NCI-H82 (cell line): ENCODE measurements at regions not wholly inside any gene's neighbourhood (a gene's known extent, or its start where the extent isn't known, plus 50 kb on each side); places are given as distances from the start of the nearest gene placed in this dataset.
"Not testable (repeated sequence)": the region's sequence is repeated elsewhere in the genome, so short reads cannot be mapped to it uniquely, and the experiment has no call there.

Source experiments
- DNase-seq: peaks from one replicate; lab custom pipeline; 2025; lab: John Stamatoyannopoulos, UW

DNA sequence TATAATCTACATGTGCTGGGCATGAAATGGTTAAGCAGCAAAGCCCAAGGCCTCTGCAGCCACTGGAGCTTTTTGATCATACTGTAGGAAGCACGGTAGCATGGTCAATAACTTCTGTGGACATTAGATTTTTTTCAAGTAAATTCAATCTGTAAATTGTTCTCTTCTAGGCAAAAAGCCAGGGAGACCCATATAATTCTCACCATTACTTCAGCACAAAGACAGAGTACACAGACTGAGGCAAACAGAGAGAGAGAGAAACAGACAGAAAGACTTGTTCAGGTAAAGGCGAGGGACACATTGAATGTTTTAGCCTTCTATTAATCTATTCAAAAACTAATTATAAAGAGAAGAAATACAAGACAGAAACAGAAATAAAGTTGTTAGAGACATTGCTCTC is 349.4 kb downstream of the RFC3 start:
- no peak for DNase-seq

DNA sequence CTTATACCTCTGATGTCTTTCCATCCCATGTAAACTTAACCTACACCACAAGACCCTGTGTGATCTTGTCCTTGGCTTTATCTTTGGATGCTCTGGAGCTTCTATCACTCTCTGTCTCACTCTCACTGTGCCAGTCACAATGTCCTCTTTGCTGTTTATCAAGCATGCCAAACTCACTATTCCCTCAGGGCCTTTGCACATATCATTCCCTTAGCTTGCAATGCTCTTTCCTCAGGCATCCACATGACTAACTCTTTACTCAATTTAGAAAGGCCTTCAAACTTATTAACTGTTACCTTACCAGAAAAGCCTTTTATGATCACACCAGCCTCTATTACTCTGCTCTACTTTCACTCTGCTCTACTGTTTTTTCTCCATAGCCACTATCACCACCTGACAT is 354.1 kb downstream of the RFC3 start:
- DNase-seq = no peak

DNA sequence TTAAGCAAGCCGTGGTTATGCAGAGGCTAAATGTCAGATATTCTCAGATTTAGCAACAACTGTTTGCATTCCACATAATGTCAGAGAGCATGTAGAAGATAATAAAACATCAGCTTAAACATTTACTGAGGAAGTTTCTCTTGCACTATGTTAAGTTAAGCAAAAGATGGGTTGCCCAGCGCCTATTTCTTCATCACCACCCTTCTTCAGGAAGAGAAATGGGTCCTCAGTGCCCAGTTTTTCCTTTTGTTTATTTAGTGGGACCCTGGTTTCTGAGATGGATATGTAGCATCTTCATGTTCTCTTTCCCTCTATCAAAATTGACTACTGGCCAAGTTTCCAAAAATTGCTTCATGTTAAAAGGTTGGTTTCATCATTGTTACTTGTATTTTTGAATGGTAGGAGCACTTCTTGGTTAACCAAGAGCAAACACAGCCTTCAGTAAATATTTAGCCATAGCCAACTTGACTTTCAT is 356.8 kb downstream of the RFC3 start:
- DNase-seq = no peak

DNA sequence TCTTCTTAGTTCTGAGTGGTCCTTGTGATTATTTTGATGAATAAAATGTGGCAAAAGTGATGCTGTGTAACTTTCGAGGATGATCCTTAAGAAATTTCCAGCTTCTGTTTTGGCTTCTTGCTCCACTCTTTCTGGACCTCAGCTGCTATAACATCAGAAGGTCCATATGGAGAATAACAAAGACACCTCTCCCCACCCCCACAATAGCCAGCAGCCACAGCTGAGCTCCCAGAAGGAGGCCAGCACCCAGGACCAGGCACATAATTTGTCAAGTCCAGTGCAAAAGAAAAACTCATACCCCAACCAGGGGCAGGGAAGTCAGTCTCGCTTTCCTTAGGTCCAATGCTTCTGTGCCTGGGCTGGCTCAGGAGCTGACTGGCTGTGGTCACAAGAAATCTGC is 357.6 kb downstream of the RFC3 start:
- DNase-seq = no peak

DNA sequence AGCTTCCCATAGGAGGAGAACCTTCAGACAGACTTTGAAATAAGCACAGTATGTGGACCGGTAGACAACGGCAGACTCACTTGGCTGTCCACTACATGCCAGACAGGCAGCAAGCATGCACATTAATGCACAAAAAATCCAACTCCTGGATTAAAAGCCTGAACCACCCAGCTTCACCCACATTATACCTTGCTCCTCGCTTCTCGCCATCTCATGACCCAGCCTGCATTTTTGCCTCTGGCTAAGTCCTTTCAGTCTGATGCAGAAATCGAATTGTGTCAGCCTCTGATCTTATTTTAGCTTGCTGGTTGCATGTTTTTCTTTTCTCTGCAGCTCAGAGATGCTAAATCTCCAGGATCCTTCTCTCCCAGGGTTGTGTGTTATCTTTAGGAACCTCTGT is 358.7 kb downstream of the RFC3 start:
- no peak for DNase-seq

DNA sequence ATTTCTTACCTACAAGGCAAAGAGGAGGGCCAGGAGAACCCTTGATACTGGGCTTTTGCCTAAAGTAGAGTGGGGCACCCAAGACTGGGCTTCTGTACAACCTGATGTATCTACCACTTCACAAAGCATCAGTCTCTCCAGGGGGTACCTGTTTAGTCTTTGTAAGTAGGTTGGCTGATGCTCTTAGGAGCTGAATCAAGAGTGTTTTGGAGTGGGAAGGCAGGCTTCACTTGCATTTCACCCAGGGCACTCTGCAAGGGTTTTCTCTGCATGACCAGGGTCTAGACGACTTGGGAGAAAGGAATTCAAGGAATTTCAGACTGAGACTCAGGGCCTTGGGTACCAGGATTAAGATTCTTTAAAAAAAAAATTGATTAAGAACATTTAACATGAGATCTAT is 361.5 kb downstream of the RFC3 start:
- no peak for DNase-seq

DNA sequence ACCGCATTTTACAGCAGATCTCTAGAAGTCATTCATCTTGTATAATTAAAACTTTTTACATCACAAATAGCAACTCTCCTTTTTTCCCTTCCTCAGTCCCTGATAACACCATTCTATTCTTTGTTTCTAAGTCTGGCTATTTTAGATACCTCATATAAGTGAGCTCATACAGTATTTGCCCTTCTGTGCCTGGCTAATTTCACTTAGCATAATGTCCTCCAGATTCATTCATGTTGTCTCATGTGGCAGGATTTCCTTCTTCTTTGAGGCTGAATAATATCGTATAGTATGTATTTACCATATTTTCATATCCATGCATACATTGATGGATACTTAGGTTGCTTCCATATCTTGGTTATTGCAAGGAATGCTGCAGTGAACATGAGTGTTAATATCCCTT is 362.0 kb downstream of the RFC3 start:
- DNase-seq = no peak

DNA sequence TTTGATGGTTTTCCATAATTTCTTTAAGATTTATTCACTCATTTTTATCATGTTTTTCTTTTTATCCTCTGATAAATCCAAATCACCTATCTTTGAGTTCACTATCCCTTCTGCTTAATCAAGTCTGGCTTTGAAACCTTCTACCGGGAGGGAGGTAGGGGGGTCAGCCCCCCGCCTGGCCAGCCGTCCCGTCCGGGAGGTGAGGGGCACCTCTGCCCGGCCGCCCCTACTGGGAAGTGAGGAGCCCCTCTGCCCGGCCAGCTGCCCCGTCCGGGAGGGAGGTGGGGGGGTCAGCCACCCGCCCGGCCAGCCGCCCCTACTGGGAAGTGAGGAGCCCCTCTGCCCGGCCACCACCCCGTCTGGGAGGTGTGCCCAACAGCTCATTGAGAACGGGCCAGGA is 363.3 kb downstream of the RFC3 start:
- DNase-seq = not testable (repeated sequence)

DNA sequence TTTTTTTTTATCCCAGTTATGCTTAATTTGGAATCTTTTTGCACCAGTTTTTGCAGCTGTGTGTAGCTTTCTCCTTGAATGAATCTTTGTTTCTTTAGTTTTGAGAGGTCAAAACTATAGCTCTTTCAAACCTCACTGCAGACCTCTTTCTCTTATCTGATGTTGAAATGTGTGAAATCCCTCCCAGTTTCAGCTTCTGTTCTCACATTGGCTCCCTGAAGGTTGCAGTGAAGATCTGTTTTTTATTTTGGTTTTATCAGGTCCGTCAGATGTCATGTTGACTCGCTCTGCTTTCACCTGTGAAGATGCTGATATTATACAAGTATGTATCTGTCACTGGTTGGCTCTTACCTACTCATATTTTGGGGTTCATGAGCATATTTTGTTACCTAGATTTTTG is 372.0 kb downstream of the RFC3 start:
- no peak for DNase-seq

DNA sequence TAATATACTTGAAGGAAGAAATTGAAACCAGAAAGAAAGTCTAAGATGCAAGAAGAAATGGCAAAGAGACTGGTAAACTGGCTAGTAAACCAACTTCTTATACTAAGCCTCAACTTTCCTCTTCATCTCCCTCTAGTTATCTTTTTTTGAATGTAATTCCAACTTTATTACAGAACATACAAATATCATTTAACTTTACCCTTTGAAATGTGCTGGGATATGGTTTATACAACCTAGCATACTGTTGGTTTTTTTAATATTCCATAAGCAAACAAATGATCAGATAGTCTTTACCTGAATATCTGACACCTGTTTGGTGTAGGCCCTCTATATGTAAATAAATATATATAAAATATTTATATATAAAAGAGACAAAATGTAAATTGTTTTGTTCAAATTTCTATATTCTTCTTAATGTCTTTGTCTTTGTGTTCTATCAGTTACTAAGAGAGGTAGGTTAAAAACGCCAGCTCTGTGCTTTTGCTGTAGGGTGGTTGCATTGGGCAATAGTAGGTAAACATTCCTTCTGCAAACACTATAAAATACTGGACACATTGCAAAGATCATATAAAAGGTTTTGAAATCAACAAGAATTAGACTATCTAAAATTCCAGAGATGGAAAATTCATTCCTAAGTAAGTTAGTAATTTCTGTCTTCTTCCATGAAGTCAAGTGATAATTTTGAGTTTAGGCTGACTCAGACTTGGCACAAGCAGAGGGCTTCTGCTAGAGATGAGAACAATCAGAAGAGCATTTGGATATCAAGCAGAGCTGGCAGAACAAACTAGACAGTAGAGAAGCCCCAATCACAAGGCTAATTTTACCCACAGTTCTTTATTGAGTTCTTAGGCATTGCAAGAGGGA is 383.3 kb downstream of the RFC3 start:
- no peak for DNase-seq

DNA sequence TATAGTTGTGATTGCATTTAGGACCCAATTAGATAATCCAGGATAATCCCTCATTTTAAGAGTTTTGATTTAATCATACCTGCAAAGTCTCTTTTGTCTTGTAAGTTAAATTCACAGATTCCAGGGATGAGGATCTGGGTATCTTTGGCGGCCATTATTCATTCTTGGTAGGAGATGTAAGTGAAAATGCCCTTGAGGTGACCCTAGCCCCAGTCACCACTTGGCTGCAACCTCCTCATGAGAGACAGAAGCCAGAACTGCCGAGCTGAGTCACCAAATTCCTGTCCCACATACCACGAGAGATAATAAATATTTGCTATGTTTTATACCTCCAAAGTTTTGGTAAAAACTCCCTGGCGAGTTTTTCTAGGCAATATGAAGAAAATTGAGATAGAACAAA is 389.4 kb downstream of the RFC3 start:
- peak; percentile 73 for DNase-seq

DNA sequence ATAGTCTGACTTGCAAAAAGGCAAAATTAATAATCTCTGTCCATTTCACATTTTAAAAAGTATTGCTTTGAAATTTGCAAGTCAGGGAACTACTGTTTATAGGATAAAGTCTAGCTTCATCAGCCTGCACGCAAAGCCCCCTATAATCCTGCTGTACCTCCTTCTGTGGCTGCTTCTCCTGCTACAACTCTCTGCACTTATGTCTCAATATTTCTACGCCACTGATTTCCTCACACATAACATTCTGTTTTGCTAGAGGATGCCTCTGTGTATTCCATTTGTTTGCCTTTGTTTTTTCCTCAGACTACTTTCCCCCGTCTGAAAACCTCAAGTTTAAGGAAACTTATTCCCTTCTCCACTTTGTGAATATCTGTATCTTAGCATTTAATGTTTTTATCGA is 389.9 kb downstream of the RFC3 start:
- peak; percentile 62 for DNase-seq

DNA sequence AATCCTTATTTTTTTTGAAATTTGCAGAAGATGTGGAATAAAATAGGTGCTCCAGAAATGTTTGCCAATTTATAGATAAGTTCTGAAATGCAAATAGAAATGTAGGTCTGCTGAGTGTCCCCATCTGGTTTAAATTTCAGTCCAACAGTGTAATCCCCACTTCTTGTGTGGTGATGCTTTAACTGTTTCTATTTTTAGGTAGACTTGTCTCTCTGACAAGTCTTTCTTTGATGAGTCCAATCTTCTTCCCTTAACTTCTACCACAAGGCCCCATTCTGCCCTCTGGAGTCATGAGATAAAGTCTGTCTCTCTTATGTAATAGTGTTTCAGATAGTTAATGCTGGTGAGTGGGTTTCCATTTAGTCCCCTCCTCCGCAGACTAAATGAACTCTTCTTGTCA is 390.4 kb downstream of the RFC3 start:
- DNase-seq = no peak

DNA sequence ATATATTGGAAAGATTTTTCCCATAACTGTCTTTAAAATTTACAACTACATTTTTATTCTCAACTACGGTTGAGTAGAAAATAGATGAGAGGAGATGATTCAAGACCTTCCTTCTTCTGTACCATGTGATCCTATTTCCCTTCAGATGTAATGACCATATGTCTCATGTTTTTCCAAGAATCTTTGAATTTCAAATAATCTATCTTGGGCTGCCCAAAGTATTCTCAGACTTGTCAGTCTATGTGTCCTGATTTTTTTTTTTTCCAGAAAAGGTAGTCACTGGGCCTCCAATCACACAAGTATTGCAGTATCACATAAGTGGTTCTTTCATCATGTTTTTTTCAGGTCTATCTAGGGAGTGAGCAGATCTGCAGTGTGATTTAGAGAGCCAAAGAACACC is 392.4 kb downstream of the RFC3 start:
- DNase-seq = no peak

DNA sequence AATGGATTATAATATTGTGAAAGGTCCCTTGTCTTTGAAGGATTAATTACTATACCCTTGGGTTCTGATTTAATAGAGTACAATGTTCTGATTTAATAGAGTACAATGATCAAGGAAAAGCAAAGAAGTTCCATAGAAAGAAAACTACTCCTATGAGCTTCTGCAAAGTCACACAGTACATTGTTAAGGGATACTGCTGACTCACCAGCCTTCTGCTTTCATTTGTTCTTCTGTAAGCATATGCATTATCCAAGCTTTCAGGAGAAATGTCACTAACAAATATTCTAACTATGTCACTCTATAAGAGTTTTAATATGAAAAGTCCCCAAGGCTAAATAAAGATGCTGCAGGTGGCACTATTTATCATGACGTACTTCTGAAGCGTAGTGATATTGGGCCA is 396.7 kb downstream of the RFC3 start:
- DNase-seq = no peak

DNA sequence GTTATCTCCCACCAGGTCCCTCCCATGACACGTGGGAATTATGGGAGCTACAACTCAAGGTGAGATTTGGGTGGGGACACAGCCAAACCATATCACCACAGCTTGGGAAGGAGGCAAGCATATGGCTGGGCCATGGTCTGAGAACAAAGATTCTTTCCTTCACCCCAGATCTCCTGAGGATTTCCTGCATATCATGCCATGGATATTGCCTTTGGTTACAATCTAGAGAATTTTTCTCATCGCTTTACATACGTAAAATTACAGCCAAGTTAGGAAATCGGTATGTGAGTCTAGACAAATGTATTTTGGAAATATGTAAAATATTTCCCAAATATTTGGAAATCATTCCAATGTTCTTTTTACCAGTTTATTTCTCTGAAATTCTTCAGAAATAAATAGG is 398.3 kb downstream of the RFC3 start:
- DNase-seq = no peak

DNA sequence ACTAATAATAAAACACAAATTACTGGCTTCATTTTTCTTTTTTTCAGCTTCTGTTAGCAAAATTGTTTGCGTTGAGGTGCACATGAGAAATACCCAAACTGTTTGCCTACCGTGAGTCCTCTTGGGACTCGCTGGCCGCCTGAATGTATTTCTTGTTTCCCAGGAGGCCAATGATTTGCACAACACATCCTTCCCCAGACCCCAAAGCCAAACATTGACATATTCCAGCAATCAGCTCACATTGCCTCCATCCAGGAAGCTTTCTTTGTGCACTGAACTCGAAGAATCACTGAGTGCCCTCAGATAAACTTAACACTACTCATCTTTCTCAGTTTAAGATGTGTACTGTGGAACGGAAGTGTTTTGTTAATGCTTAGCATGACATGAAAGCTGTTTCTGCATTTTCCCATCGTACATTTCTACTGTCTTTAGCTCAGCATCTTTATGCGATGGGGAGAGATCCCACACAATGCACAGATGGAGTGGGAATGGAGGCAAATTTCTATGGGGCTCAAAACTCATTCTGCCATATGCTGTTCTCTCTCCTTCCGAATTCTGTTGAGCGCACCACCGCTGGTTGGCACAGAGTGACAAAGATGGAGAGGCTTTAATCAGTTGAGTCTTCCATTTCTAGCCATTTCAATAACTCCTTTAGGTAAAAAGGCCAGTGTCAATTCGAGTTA is 399.5 kb downstream of the RFC3 start:
- no peak for DNase-seq

DNA sequence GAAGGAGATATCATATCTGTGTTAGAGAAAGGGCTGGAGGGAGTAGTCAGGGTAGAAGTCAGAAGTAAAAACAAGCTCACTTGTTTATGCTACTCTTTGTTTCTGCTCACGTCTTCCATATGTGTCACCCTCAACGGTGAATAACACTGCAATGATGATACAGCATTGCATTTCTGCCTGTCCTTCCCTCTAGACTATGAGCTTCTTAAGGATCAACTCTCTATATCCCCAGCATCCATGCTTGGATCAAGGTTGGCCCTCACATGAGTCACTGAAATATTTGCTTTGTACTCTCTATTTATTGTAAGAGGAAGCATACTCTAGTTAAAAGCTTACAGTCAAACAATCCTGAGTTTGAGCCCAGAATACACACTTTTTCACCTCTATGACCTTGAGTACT is 406.0 kb downstream of the RFC3 start:
- no peak for DNase-seq

DNA sequence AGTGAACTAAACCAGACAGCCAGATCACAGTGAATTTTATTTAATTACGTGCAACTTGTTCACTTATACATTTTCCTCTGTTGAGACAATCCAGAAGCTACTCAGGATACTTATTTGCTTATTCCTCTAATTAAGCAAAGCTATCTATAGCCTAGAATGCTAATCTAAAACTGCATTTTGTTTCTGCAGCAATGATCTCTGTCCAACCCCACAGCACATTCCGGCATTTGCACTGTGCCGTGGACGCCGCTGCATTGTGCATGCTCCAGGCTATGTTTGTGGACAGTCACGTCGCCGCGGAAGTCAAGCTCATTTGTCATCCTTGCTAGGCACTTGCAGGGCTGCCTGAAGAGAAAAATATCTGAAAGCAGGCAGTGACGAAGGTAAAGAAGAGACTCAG is 406.9 kb downstream of the RFC3 start:
- DNase-seq = no peak

DNA sequence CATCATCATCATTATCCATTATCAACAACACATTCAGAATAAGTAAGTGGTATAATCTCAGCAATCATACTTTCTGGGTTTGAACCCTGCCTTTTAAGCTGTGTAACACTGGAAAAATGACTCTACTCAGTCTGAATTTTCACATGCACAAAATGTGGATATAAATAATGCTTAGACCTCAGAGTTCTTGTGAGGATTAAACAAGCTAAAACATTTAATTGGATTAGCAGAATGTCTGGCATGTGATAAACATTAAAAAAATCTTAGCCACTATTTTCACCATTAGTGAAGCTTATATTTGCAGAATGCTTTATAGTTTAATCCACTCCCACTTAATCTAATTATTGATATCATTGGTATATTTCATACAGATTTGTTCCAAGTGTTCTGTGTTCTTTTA is 412.3 kb downstream of the RFC3 start:
- DNase-seq = peak; percentile 75

DNA sequence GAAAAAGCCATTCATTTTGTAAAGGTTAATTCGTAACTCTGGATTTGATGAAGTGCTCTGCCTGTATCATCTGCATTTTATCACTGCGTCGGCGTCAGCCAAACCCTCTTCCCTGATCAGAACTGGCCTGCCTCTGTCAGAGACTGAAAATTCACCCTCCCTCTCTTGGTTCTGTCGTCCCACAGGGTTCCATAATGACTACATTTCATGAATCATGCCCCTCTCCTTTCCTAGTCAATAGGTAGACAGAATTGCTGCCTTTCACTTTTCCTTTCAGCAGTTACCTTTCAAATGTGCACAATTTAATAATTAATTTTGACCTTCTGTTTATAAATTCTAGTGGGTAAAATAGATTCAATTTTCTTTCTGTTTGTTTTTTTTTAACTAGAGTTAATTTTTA is 423.4 kb downstream of the RFC3 start:
- no peak for DNase-seq

DNA sequence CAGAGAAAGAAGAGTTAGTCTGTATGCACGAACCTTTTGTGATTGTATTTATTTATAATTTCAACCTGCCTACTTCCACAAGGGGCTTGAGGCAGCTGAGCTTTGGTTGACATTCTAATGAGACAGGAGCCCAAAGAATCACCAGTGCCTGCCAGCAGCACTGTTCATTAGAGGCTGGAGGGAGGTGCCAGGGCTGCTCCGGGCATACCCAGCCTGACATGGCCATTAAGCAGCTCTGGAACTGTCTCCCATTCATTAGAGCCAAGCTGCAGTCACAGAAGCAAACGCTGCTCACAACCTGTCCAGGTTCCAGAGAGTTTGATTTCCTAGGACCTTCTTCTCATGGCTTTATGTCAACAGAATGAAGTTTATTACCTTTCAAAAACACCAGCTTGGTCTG is 425.5 kb downstream of the RFC3 start:
- DNase-seq = no peak

DNA sequence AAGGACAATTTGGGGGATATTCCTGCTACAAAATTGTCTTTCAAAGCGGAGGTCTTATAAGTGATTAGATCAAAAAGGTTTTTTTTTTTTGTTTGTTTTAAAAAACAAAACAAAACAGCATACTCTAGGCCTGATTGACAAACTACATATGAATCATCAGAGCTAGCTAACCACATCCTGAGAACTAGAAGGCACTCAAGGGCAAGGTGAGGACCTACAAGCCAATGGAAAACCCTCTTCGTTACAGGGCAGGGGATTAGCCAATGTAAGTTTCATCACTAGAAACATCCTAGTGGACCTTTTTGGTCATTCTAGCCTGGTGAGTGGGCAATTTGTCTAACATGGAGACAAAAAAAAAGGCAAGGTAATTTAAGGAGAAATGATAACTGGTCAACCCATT is 428.6 kb downstream of the RFC3 start:
- DNase-seq = no peak

DNA sequence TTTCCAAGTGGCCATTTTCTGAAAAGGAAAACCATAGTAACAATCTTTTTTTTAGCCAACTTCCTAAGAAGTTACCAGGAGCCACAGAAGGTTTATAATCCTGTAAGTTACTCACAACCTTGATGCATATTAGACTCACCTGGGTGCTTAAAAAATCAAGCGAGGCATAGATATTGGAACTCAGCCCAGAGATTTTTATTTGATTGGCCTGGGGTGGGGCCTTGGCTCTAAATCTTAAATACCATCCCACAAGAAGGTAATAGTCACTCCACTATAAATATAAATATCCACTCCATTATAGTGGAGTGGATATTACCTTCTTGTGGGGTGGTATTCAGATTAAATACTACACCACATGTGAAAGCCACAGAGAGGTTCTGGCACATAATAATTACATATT is 429.6 kb downstream of the RFC3 start:
- DNase-seq = no peak
